ENCODE measurements at regions not wholly inside any gene's neighbourhood (a gene's known extent, or its start where the extent isn't known, plus 50 kb on each side); places are given as distances from the start of the nearest gene placed in this dataset.
"Not testable (repeated sequence)": the region's sequence is repeated elsewhere in the genome, so short reads cannot be mapped to it uniquely, and the experiment has no call there.

DNA sequence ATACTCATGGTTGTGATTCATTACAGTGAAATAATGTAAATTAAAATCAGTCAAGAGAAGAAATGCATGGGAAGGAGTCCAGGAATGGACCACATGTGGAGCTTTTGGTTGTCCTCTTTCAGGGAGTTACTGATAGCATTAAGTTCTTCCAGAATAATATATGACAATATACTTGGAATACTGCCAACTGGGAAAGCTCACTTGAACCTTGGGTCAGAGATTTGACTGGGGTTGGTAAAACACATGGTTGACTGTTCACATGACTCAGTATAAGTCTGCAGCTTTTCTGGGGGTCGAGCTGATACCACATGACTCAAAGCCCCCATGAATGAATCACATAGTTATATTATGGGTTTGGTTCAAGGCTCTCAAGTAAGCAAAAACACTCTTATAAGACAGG, 1109.0 kb upstream of the CHAC2 start:
- DNase-seq: no peak

DNA sequence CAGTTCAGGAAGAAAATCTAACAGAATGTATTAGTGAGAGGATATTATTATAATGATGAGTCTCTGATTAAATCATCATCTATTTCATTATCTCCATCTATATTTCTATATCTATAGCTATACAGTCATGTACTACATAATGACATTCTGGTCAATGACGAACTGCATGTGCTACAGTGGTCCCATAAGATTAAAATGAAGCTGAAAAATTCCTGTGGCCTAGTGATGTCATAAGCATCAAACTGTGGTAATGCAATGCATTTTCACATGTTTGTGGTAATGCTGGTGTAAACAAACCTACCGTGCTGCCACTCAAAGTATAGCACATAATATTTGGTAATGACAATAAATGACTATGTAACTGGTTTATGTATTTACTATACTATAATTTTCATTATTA, 1127.9 kb upstream of the CHAC2 start:
- no peak for DNase-seq

- DNase-seq: no peak
These were observed 1135.1 kb upstream of the CHAC2 start for GRCh38 chr2:52632543-52632942.

DNA sequence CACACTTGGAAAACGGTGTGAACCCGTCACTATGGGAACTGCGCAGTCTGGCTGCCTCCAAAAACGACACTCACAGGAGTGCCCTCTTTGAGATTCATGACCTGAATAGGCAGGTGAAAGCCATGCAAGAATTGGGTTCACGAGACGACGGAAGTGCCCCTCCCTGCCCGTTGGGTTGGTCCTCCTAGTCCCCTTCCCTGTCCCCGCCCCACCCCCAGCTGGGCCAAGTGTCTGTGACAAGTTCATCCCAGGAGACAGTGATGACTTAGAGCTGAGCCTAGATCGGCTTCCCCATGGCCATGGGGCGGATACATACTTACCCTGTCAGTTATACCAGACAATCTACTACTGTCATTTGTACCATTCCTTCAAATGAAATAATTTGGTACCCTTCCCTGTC, 1137.7 kb upstream of the CHAC2 start:
- no peak for DNase-seq

DNA sequence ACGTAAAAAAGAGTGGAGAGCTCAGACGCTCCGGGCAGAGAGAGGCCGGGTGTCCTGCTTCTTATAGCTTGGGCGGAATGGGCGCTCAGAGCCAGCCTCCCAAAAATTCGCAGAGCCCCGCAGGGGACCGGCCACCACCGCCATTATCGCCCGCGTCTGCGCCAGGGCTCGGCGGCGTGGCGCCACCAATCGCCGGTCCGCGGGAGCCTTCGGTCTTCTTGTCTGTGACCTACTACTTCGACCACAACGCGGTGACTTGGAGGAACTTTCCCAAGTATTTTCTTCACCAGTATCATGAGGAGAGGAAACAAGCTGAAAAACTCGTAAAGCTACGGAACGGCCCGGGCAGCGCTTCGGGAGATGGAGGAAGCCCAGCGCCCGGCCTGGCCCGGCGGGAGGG, 1138.1 kb upstream of the CHAC2 start:
- DNase-seq: no peak

DNA sequence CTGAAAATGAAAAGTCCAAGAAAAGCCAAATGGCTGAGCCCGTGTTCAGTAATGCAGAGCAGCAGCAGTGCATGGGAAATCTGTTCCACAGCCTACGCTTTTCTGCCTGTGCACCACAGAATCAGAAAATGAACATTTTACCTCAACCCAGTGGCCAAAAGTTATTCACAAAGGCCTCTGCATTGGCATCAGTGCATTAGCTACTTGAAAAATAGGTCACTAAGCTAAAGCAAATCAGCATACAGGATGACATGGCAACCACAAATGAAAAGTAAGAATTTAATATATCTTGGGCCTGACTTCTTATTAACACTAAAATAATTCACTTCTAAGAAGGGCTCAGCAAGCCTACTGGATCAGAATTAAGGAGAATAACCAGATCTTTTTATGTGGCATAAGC, 1145.3 kb upstream of the CHAC2 start:
- DNase-seq: no peak

GRCh38 chr2:52613064-52613463, 1154.5 kb upstream of the CHAC2 start:
- no peak for DNase-seq

DNA sequence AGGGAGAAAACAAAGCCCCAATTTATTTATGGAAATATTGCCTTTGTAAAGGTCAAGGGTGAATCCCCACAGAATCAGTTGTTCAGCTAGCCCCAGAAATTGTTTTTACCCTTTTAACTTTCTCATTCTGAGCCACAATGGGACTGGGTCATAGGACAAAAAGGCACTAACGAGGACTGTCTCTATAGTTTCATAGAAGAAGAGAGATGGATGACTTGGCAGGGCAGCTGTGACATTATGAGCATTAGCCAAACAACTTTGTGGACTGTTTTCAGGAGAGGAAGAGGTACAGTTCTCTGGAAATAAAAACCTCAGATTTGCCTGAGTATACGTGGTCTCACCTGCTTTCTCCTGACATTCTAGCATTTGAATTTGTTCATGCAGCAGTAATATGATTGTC, 1155.8 kb upstream of the CHAC2 start:
- DNase-seq: no peak

GRCh38 chr2:52608030-52608429, 1159.6 kb upstream of the CHAC2 start:
- no peak for DNase-seq

DNA sequence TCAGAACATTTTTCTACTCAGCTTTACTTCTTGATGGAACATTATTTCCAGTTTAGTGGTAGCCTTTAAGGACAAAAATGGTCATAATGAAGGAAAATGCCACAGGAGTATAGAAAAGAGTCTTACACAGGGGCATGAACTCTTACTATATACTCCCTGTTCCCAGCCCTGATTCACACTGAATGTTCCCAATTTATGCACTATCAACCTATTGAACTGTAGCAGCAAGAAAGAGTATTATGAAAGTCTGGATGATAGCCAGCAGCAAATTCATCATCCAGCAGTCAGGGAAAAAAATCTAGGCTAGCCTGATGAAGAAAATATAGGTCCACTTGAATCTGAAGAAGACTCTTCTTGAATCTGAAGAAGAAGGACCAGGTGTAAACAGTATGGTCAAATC, 1170.3 kb upstream of the CHAC2 start:
- no peak for DNase-seq

DNA sequence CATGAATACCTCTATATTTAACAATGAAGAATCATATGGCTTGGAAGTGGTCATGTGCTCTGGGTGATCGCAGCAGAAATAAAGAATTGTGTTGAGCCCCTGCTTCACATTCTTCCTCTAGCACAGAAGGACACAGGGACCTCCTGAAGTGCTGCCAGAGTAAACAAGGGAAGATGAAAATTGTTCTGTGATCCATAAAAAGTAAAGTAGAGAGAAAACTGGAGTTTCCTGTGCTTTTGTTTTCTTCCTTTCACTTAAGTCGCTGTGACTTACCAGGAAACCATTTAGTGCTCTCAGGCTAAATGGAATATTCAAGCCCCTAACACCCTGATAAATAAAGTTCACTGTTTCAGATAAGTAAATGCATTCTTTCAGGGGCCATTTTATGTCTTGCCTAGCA, 1173.6 kb upstream of the CHAC2 start:
- DNase-seq: no peak

- not testable (repeated sequence) for DNase-seq
These were observed 1183.5 kb upstream of the CHAC2 start for GRCh38 chr2:52584071-52584470.

- no peak for DNase-seq
These were observed 1195.1 kb upstream of the CHAC2 start for GRCh38 chr2:52572469-52572894.

DNA sequence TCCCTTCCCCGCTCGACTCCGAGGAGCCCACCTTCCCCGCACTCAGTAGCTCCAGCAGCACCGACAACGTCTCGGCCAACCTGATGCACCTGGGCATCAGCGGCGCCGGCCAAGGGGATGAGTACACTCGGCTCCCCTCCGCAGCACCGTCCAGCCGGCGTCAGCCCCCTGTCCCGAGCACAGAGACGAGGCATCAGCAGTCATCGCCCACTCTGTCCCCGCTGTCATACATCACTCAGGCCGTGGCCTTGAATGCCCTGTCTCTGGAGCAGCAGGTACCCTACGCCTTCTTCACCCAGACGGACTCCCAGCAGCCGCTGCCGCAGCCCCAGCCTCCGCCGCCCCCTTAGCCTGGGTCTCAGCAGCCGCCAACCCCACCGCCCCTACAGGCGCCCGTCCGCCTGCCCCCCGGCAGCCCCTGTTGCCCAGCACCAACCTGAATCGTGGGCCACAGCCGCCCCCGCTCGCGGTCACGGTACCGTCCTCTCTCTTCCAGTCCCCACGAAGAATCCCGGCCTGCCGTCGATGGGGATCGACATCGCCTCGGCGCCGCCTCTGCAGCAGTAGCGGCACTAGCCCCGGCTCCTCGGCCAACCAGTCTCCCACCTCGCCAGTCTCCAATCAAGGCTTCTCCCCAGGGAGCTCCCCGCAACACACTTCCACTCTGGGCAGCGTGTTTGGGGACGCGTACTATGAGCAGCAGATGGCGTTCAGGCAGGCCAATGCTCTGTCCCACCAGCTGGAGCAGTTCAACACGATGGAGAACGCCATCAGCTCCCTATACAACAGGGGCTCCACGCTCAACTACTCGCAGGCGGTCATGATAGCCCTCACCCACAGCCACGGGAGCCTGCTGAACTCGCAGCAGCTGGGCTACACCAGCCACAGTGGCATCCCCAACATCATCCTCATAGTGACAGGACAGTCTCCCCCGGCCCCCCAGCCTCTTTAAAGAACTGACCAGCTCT, 1195.9 kb upstream of the CHAC2 start:
- no peak for DNase-seq

GRCh38 chr2:52570716-52571115, 1196.9 kb upstream of the CHAC2 start:
- DNase-seq: no peak

GRCh38 chr2:52563151-52563550, 1204.5 kb upstream of the CHAC2 start:
- no peak for DNase-seq

GRCh38 chr2:52558265-52558664, 1209.3 kb upstream of the CHAC2 start:
- no peak for DNase-seq

- DNase-seq: no peak
These were observed 1225.3 kb upstream of the CHAC2 start for GRCh38 chr2:52542297-52542696.

- no peak for DNase-seq
These were observed 1228.3 kb upstream of the CHAC2 start for GRCh38 chr2:52539026-52539970.

- DNase-seq: no peak
These were observed 1230.0 kb upstream of the CHAC2 start for GRCh38 chr2:52537588-52537987.

- no peak for DNase-seq
These were observed 1230.6 kb upstream of the CHAC2 start for GRCh38 chr2:52536929-52537460.

DNA sequence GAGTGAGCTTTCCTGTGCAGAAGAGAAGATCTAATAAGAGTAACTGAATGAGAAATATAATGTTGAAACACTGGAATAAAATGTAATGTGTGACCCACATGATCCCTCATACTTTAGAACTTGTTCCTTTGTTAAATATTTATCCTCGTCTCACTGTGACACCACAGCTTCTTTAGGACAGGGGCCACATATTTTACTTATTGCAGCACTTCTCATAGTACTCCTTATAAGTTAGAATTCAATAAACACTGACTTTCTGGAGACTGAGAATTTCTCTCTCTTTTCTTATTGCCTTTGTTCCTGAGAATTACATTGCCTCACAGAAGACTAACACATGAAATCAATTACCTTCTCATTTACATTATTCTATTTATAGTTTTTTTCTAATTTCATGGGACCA, 1234.6 kb upstream of the CHAC2 start:
- DNase-seq: no peak

- no peak for DNase-seq
These were observed 1240.9 kb upstream of the CHAC2 start for GRCh38 chr2:52526735-52527134.

Measured in GDM1 (cell line).